Epithelial cell of proximal tubule (primary cell): ENCODE measurements at regions not wholly inside any gene's neighbourhood (a gene's known extent, or its start where the extent isn't known, plus 50 kb on each side); places are given as distances from the start of the nearest gene placed in this dataset.

Experiments used
- DNase-seq: peaks from one replicate; pipeline ENCODE4 v3.0.0-alpha.2; 2011; ENCODE audit warnings: low read depth
- H3K4me3 ChIP-seq: 2 replicates; pipeline ENCODE4 v1.5.1; 2011; ENCODE audit warnings: low read depth, mild to moderate bottlenecking, low read length
- TF ChIP-seq, protein P1 (sequence below): conservative IDR thresholded peaks from 2 replicates; pipeline ENCODE4 v1.5.1; 2012; ENCODE audit warnings: low read depth, mild to moderate bottlenecking, low read length

- no peak for DNase-seq
- H3K4me3 ChIP-seq, result no peak overlapping the region
- TF ChIP-seq, protein P1, sequence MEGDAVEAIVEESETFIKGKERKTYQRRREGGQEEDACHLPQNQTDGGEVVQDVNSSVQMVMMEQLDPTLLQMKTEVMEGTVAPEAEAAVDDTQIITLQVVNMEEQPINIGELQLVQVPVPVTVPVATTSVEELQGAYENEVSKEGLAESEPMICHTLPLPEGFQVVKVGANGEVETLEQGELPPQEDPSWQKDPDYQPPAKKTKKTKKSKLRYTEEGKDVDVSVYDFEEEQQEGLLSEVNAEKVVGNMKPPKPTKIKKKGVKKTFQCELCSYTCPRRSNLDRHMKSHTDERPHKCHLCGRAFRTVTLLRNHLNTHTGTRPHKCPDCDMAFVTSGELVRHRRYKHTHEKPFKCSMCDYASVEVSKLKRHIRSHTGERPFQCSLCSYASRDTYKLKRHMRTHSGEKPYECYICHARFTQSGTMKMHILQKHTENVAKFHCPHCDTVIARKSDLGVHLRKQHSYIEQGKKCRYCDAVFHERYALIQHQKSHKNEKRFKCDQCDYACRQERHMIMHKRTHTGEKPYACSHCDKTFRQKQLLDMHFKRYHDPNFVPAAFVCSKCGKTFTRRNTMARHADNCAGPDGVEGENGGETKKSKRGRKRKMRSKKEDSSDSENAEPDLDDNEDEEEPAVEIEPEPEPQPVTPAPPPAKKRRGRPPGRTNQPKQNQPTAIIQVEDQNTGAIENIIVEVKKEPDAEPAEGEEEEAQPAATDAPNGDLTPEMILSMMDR, result no peak
Measured at GRCh38 chr20:37600486-37600885, 72.8 kb upstream of the BLCAP start.

DNA sequence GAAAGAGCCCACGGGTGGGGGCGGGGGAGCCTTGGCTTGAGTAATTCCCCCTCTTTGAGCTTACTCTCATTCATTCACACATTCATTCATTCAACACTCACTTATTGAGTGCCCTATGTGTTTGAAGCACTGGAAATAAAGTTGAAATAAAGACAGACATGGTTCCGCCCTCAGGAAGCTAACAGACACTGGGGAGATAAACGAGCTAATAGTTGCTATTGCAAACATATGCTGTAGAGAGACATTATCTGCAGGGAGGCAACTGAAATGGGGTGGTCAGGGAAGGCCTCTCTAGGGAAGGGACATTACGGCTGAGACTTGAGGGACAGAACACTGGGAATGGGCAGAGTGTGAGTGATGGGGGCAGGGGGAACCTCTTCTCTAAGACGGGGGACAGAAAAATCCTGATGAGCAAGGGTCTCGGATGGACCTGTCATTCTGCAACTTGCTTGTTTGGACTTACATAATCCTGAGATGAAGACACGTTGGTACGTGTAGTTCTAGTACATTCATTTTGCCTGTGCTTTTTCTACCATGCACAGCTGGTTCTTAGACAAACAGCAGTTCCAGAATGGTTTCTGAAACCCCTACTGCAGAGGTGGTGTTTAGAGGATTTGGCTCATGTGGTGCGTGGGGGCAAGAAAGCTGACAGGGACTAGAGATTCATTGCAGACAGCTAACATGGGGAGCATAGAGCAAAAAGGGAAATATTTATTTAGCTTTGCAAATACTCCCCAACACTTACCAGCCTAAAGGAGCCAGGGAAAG is 71.1 kb upstream of the BLCAP start:
- TF ChIP-seq, protein P1, result no peak
- H3K4me3 ChIP-seq, result no peak overlapping the region
- no peak for DNase-seq

DNA sequence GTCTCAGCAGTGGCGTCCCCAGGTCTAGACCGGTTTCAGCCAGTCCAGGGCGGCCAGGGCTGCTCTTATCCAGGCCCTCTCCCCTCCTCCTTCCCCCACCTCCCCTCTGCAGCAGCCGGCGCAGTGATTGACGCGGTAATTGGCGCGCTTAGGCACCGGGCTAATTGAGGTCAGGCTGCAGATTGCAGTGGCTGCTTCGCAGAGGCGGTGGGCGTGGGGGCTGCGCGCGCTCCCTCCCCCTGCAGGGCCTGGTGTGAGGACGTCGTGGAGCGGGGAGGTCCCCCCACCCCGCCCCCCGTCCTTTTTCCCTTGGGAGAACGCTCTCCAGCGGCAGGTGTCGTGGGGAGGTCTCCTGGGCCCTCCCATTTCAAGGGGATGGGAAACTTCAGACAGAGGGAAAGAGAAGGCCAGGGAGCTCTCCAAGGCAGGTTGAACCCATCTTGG is 70.4 kb upstream of the BLCAP start:
- DNase-seq, result no peak
- no peak overlapping the region for H3K4me3 ChIP-seq
- TF ChIP-seq, protein P1, result no peak

DNA sequence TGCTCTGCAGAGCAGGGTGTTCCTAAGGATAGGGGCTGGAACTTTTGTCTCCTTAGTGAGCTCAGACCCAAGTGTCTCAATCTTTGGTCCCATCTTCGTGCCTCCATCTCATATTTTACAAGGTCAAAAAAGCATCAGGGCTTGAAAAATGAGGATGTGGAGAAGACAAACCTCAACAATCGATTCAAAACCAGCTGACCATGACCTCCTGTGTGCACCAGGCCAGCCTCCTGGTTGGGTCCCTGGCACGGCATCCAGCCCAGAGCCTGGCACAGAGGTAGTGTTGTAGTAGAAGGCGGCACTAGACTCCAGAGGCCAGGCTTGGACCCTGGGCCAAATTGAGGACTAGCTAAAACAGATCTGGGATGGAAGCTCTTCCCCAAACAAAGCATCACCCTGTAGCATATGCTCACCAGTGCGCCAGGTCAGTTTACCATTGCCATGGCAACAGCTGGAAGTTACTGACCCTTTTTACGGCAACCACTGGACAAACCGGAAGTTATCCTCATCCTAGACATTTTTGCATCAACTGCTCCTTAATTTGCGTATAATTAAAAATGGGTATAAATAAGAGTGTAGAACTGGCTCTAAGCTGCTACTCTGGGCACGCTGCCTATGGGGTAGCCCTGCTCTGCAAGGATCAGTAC is 69.3 kb upstream of the BLCAP start:
- DNase-seq, result no peak
- TF ChIP-seq, protein P1, result no peak
- no peak overlapping the region for H3K4me3 ChIP-seq

- H3K4me3 ChIP-seq, result no peak overlapping the region
- no peak for DNase-seq
- TF ChIP-seq, protein P1, result no peak
Measured at GRCh38 chr20:37596168-37596567, 68.5 kb upstream of the BLCAP start.

- no peak overlapping the region for H3K4me3 ChIP-seq
- TF ChIP-seq, protein P1, result no peak
- no peak for DNase-seq
Measured at GRCh38 chr20:37593710-37594109, 66.0 kb upstream of the BLCAP start.
